ENCODE measurements at regions not wholly inside any gene's neighbourhood (a gene's known extent, or its start where the extent isn't known, plus 50 kb on each side); places are given as distances from the start of the nearest gene placed in this dataset.
"Not testable (repeated sequence)": the region's sequence is repeated elsewhere in the genome, so short reads cannot be mapped to it uniquely, and the experiment has no call there.

- no peak for DNase-seq
Observed at GRCh38 chr16:11414815-11415775, 69.8 kb downstream of the RMI2 start.

GRCh38 chr16:11416228-11417001, 71.2 kb downstream of the RMI2 start:
- DNase-seq: no peak

GRCh38 chr16:11417487-11417886, 72.2 kb downstream of the RMI2 start:
- no peak for DNase-seq

GRCh38 chr16:11418506-11418905, 73.2 kb downstream of the RMI2 start:
- no peak for DNase-seq

- DNase-seq: not testable (repeated sequence)
Observed at GRCh38 chr16:11420067-11420466, 74.8 kb downstream of the RMI2 start.

DNA sequence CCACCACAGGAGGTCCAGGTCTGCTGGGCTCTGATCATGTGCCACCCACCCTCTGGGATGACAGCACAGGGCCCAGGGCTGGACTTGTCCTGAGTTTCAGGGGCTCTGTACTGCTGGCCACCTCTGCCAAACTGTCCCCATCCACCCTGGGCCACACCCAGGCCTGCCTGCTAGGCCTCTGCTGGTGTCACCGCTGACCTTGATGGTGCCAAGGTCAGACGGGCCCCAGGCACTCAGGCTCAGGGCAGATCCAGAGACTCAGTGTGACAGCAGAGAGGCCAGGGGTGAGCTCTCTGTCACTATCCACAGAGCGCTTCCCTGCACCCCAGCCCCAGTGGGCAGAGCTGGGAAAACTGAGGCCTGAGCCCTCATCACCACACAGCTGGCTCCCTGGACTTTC, 75.6 kb downstream of the RMI2 start:
- no peak for DNase-seq

- no peak for DNase-seq
Observed at GRCh38 chr16:11422381-11423314, 77.4 kb downstream of the RMI2 start.

GRCh38 chr16:11423315-11424117, 78.3 kb downstream of the RMI2 start:
- no peak for DNase-seq

- no peak for DNase-seq
Observed at GRCh38 chr16:11424118-11424460, 78.8 kb downstream of the RMI2 start.

GRCh38 chr16:11425140-11425539, 79.9 kb downstream of the RMI2 start:
- no peak for DNase-seq

DNA sequence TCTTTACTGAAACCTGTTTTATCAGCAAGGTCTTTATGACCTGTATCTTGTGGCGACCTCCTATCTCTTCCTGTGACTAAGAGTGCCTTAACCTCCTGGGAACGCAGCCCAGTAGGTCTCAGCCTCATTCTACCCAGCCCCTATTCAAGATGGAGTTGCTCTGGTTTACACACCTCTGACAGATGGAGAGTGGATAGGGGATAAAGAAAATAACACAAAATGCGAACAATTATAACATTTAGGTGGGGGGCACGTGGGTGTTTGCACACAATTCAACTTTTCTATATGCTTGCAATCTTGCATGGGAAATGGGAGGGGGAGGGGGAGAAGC, 83.3 kb downstream of the RMI2 start:
- no peak for DNase-seq

GRCh38 chr16:11429123-11429522, 83.9 kb downstream of the RMI2 start:
- no peak for DNase-seq

DNA sequence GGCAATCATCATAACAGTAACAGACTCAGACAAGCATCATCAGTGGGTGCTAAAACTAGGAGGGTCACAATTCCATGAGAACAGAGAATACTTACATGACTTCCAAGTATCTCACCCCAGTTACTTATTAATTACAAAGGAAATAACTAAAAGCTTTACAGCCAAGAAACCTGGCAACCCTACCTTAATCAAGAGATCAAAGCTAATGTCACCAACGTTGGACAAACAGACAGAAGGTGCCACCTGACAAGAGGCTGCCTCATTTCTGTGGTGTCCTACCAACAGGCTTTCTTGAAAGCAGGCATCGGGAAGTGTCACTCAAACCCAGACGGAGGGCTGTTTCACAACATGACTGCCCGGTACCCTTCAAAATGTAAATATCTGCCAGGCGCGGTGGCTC, 84.6 kb downstream of the RMI2 start:
- DNase-seq: no peak

DNA sequence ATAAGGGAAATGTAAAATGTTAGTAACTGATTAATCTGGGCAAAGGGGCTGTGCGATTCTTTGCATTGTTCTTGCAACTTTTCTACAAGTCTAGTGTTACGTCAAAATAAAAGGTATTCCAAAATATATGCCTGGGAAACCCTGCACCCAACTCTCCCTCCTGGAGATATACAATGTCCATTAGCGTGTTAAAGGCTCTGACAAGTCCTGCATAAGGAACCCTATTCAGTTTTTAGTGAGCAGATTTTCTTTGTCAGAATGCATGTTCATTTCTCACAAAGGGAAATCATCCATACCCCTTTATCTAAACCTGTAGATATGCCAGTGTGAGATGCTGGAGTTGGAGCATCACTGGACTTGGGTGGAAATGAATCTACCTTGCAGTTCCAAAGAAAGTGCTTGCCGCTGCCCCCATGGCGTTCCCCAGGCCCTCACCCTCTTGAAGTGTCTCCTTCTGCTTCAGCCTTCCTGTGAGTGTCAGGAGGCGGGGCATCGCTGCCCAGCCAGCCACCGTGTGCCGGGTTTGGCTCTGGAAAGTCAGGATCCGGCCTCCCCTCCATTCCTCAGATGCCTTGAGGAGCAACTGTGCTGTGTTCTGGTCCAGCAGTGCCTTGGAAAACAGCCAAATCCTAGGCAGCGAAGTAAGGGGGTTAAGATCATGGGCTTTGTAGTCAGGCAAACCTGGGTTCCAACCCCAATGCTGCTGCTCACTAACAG, 85.5 kb downstream of the RMI2 start:
- DNase-seq: no peak

GRCh38 chr16:11431915-11432465, 86.7 kb downstream of the RMI2 start:
- no peak for DNase-seq

- DNase-seq: no peak
Observed at GRCh38 chr16:11432856-11433395, 87.7 kb downstream of the RMI2 start.

GRCh38 chr16:11435576-11435975, 90.3 kb downstream of the RMI2 start:
- DNase-seq: no peak

- no peak for DNase-seq
Observed at GRCh38 chr16:11437069-11437468, 91.8 kb downstream of the RMI2 start.

DNA sequence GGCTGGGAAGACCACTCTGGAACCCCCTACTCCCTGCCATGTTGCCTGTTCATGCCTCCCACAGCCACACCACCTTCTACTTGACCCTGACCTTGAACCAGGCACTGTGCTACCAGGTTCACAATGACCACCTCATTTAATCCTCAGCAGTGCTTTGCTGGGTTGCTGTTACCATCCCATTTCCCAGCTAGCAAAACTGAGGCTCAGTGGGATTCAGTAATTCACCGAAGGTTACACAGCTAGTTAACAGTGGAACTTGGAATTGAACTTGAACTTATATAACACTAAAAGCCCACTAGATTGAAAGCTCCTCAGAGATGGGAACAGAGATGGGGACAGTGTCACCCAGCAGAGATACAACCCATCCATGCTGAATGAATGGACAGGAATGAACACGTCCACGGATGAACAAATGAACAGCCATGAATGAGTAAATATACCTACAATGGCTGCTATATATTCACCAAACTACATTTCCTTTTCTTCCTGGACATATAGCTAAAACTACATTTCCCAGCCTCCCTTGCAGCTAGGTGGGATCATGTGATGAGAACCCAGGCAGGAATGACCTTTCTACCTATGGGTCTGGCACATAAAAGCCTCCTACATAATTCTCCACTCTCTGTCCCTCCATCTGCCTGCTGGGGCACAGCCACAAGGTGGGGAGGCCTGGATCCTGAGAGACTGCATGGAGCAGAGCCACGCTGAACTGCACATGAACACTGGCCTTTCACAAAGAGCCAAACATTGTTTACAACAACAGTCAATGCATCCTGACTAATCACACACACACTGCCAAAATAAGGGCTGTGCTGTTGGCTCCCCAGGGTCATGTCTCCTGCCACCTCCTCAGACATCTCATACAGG, 94.8 kb downstream of the RMI2 start:
- DNase-seq: no peak

All from renal pelvis (tissue), 1 donor.